Ascending aorta (tissue), 2 donors: ENCODE measurements at regions not wholly inside any gene's neighbourhood (a gene's known extent, or its start where the extent isn't known, plus 50 kb on each side); places are given as distances from the start of the nearest gene placed in this dataset.

Source experiments
- DNase-seq, 2 donors: peaks; one replicate each; pipeline ENCODE4 v3.0.0-alpha.2; 2019; ENCODE audit warnings: low spot score in 2 of 2
- H3K27ac ChIP-seq, 2 donors: fragments of 200-600 bp; sonication (generic); one replicate each; pipeline ENCODE4 v1.5.1; 2016 to 2017; ENCODE audit warnings: mild to moderate bottlenecking in 1 of 2
- H3K27me3 ChIP-seq: fragments of 200-600 bp; sonication (generic); one replicate; pipeline ENCODE4 v1.5.1; 2017
- H3K36me3 ChIP-seq, 2 donors: fragments of 200-600 bp; sonication (generic); one replicate each; pipeline ENCODE4 v1.5.1; 2016
- H3K4me1 ChIP-seq, 2 donors: fragments of 200-600 bp; sonication (generic); one replicate each; pipeline ENCODE4 v1.5.1; 2016 to 2017; ENCODE audit warnings: mild to moderate bottlenecking in 1 of 2
- H3K4me3 ChIP-seq, 2 donors: fragments of 200-600 bp; sonication (generic); one replicate each; pipeline ENCODE4 v1.5.1; 2016 to 2017; ENCODE audit warnings: mild to moderate bottlenecking in 1 of 2
- H3K9me3 ChIP-seq, 2 donors: fragments of 200-600 bp; sonication (generic); one replicate each; pipeline ENCODE4 v1.5.1; 2016
- intact Hi-C: fragments of 100-400 bp; cut with DNase I; formaldehyde crosslinking; loops from one replicate; pipeline ENCODE4 v1.15.1; 2023
- TF ChIP-seq, protein P1 (sequence below), 3 experiments: fragments of 200-600 bp in 2 of 3; fragments of 450-650 bp in 1 of 3; sonication (generic) in 2 of 3; IDR thresholded peaks; one replicate each; pipeline ENCODE4 v1.5.1; 2016 to 2019; ENCODE audit warnings: antibody characterized with exemption in 3 of 3, mild to moderate bottlenecking in 1 of 3, moderate library complexity in 1 of 3

DNA sequence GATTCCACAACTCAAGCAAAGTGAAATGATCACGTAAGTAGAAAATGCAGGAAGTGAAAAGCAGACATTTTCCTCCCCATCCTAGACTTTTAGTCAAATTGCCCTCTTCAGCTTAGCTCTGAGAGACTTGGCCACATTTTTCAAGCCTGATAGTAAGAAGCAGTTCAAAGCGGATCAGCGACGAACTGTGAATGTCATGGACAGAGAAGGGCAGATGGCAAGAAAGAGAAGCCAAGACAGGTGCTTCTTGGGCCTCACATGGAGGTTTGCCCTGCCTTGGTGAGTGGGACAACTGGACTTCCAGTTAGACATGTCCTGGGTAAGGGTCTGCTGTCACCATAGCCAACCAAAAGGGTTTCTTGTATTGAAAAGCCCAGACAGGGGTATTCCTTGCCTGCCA is 291.5 kb downstream of the MED10 start:
- no peak for DNase-seq
- Histone ChIP-seq H3K36me3 (no peaks in the 10 kb centered on the region), H3K4me3 (no peak overlapping the region), H3K9me3 (no peaks in the 10 kb centered on the region), H3K27ac (no peak overlapping the region), H3K27me3 (no peaks in the 10 kb centered on the region), H3K4me1 (no peaks in the 10 kb centered on the region)
- intact Hi-C loops: no loop called here
- TF ChIP-seq, protein P1, sequence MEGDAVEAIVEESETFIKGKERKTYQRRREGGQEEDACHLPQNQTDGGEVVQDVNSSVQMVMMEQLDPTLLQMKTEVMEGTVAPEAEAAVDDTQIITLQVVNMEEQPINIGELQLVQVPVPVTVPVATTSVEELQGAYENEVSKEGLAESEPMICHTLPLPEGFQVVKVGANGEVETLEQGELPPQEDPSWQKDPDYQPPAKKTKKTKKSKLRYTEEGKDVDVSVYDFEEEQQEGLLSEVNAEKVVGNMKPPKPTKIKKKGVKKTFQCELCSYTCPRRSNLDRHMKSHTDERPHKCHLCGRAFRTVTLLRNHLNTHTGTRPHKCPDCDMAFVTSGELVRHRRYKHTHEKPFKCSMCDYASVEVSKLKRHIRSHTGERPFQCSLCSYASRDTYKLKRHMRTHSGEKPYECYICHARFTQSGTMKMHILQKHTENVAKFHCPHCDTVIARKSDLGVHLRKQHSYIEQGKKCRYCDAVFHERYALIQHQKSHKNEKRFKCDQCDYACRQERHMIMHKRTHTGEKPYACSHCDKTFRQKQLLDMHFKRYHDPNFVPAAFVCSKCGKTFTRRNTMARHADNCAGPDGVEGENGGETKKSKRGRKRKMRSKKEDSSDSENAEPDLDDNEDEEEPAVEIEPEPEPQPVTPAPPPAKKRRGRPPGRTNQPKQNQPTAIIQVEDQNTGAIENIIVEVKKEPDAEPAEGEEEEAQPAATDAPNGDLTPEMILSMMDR (IDR thresholded peaks at IDR 0.05): no peak

DNA sequence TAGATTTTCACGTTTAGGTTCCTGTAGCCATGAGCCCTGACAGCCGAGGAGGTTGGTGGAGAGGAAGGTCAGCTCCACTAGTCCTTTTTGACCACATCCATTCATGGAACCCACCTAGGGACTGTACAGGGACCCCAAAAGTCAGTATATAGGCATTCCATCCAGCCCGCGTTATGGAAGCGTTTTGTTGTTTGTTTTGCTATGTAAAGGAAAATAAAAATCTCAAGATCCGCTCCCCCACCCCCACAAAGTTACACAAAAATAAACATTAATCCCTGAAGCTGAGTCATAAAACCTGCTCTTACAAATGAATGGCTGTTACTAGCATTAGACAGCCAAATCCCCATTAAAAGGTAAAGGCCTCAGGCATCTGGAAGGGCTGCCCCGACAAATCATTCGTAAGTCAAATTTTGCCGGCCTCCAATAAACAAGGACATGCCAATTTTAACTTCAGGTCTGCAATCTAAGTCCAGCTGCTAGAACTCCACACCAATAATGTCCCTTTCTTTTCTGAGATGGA is 292.9 kb downstream of the MED10 start:
- DNase-seq: no peak
- Histone ChIP-seq H3K4me1 (no peaks in the 10 kb centered on the region), H3K27ac (no peak overlapping the region), H3K4me3 (no peak overlapping the region), H3K9me3 (no peaks in the 10 kb centered on the region), H3K36me3 (no peaks in the 10 kb centered on the region), H3K27me3 (no peaks in the 10 kb centered on the region)
- TF ChIP-seq, protein P1 (IDR thresholded peaks at IDR 0.05): no peak
- intact Hi-C loops: no loop called here

DNA sequence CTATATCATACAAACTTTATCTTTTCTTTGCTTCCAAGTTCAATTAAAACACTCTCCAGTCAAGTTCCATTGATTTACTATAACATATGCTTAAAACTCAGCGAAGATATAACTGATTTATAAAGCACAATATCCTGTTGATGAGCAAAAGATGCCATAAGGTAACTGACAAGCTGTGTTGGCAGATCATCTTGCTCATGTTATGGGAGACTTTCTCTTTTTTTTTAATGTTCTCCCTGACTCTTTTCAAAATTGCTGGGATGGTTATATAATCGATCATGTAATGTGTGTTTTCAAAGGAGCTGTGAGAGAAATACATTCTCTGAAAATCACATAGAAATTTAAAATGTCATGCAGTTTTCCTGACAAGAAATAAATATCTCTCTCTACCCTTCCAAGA is 293.5 kb downstream of the MED10 start:
- H3K27me3 ChIP-seq: no peaks in the 10 kb centered on the region
- H3K4me1 ChIP-seq: no peaks in the 10 kb centered on the region
- no peak for DNase-seq
- TF ChIP-seq, protein P1 (IDR thresholded peaks at IDR 0.05): no peak
- H3K4me3 ChIP-seq: no peak overlapping the region
- H3K36me3 ChIP-seq: no peaks in the 10 kb centered on the region
- no peak overlapping the region for H3K27ac ChIP-seq
- intact Hi-C loops: no loop called here
- no peaks in the 10 kb centered on the region for H3K9me3 ChIP-seq

DNA sequence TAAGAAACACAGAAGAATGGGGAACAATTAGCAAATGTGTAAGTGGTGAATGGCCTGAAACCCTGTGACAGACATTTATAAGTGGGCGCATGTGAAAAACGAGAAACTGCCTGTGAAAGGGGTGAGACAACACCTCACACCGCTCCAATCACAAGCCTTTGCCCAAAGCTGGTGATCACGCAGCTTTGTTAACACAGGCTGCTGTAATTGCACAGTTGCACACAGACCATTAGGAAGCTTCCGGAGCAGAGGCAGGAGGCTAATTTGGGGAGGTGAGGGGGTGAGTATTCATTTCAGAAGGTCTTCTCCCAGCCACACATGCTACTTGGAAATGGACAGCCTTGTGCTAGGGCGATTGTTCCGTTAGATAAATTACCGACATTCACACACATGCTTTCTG is 294.0 kb downstream of the MED10 start:
- TF ChIP-seq, protein P1 (IDR thresholded peaks at IDR 0.05): no peak
- Histone ChIP-seq H3K36me3 (no peaks in the 10 kb centered on the region), H3K27ac (no peak overlapping the region), H3K4me3 (no peak overlapping the region), H3K27me3 (no peaks in the 10 kb centered on the region), H3K9me3 (no peaks in the 10 kb centered on the region), H3K4me1 (no peaks in the 10 kb centered on the region)
- intact Hi-C loops: no loop called here
- DNase-seq: no peak

DNA sequence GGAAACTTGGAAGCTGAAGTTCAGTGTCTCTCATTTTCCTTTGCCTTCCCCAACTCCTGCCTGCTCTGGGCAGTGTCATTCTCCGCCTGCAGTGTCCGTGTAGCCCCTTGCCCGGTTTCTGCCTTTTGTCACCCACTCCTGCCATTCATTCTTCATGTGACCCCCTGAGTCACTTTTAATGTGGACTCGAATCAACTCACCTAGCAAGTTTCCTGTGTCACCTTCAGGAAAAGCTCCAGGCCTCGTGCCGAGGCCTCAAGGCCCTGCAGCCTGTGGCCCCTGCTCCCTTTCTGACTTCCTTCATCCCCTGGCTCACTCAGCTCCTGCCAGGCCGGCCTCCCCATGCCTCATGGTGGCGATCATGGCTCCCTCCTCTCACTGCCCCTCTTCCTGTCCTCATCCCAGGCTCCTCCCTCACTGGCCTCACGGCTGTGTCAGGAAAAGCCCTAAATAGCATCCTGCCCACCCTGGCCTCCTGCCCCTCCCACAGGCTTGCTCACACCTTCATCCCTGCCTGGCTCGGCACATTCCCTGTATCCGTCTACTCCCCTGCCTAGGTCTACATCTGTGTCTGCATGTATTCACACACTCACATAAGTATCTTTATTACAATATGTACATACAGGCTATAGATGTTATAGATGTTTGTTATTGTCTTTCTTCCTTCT is 294.9 kb downstream of the MED10 start:
- no peaks in the 10 kb centered on the region for H3K4me1 ChIP-seq
- TF ChIP-seq, protein P1 (IDR thresholded peaks at IDR 0.05): no peak
- H3K36me3 ChIP-seq: no peaks in the 10 kb centered on the region
- no peaks in the 10 kb centered on the region for H3K27me3 ChIP-seq
- DNase-seq: no peak
- intact Hi-C loops: no loop called here
- H3K9me3 ChIP-seq: no peaks in the 10 kb centered on the region
- no peak overlapping the region for H3K4me3 ChIP-seq
- H3K27ac ChIP-seq: no peak overlapping the region
